Activated naive CD4-positive, alpha-beta T cell treated with anti-CD3 and anti-CD28 coated beads, Interleukin-2, amount 50 U/mL, for 72 hours (primary cell): ENCODE measurements at regions not wholly inside any gene's neighbourhood (a gene's known extent, or its start where the extent isn't known, plus 50 kb on each side); places are given as distances from the start of the nearest gene placed in this dataset.

ENCODE experiments used
- ATAC-seq, 2 donors: fragments of 150-1000 bp; cut with Tn5 transposase; 2 replicates each; pipeline ENCODE4 v1.10.0; 2021; ENCODE audit warnings: mild to moderate bottlenecking in 2 of 2, moderate library complexity in 2 of 2
- DNase-seq, 2 donors: peaks; one replicate each; pipeline ENCODE4 v3.0.0; 2021 to 2022; ENCODE audit warnings: low spot score in 2 of 2
- H3K27ac Mint-ChIP-seq, 2 donors: one replicate each; pipeline ENCODE4 v1.8.0; 2022; ENCODE audit warnings: mild to moderate bottlenecking in 2 of 2, mixed read lengths in 2 of 2
- H3K36me3 Mint-ChIP-seq, 2 donors: one replicate each; pipeline ENCODE4 v1.8.0; 2022; ENCODE audit warnings: mixed read lengths in 2 of 2
- H3K9me3 Mint-ChIP-seq, 2 donors: one replicate each; pipeline ENCODE4 v1.8.0; 2022; ENCODE audit warnings: mixed read lengths in 2 of 2

GRCh38 chr12:92601680-92602079, 101.1 kb upstream of the PLEKHG7 start:
- peaks cover 35 to 57% of the 10 kb centered on the region in 2 donors for H3K9me3 Mint-ChIP-seq
- no peak for ATAC-seq
- peak overlapping the region in 1 of 2 donors; percentile 64 for H3K27ac Mint-ChIP-seq
- no peak for DNase-seq
- H3K36me3 Mint-ChIP-seq: peaks cover 28 to 70% of the 10 kb centered on the region in 2 donors

- peaks cover 35 to 62% of the 10 kb centered on the region in 2 donors for H3K9me3 Mint-ChIP-seq
- no peak overlapping the region for H3K27ac Mint-ChIP-seq
- no peak for ATAC-seq
- H3K36me3 Mint-ChIP-seq: peaks cover 28 to 76% of the 10 kb centered on the region in 2 donors
- no peak for DNase-seq
Measured at GRCh38 chr12:92601176-92601575, 101.6 kb upstream of the PLEKHG7 start.

GRCh38 chr12:92600052-92600451, 102.7 kb upstream of the PLEKHG7 start:
- no peak for ATAC-seq
- H3K36me3 Mint-ChIP-seq: peaks cover 28 to 87% of the 10 kb centered on the region in 2 donors

GRCh38 chr12:92597997-92598396, 104.8 kb upstream of the PLEKHG7 start:
- Mint-ChIP-seq H3K36me3 (peaks cover 28 to 80% of the 10 kb centered on the region in 2 donors), H3K9me3 (peaks cover 40 to 58% of the 10 kb centered on the region in 2 donors), H3K27ac (peak overlapping the region in 1 of 2 donors; percentile 20)
- peak; percentile 57 to 58 for ATAC-seq
- DNase-seq: no peak

More at GRCh38 chr12:92600052-92600451, 102.7 kb upstream of the PLEKHG7 start:
- no peak for DNase-seq
- Mint-ChIP-seq H3K9me3 (peaks cover 40 to 69% of the 10 kb centered on the region in 2 donors), H3K27ac (peak overlapping the region in 1 of 2 donors; percentile 20)

GRCh38 chr12:92597118-92597517, 105.7 kb upstream of the PLEKHG7 start:
- H3K27ac Mint-ChIP-seq: peak overlapping the region; percentile 20 to 31
- DNase-seq: no peak
- H3K36me3 Mint-ChIP-seq: peaks cover 28 to 79% of the 10 kb centered on the region in 2 donors
- ATAC-seq: no peak
- peaks cover 34 to 51% of the 10 kb centered on the region in 2 donors for H3K9me3 Mint-ChIP-seq

- no peak for ATAC-seq
- Mint-ChIP-seq H3K9me3 (peaks cover 30 to 48% of the 10 kb centered on the region in 2 donors), H3K27ac (peak overlapping the region in 1 of 2 donors; percentile 20), H3K36me3 (peaks cover 23 to 79% of the 10 kb centered on the region in 2 donors)
- no peak for DNase-seq
Measured at GRCh38 chr12:92596383-92596782, 106.4 kb upstream of the PLEKHG7 start.

GRCh38 chr12:92595663-92596062, 107.1 kb upstream of the PLEKHG7 start:
- DNase-seq (no peak), ATAC-seq (no peak)
- Mint-ChIP-seq H3K9me3 (peaks cover 23 to 42% of the 10 kb centered on the region in 2 donors), H3K27ac (peak overlapping the region; percentile 21 to 90), H3K36me3 (peaks cover 20 to 77% of the 10 kb centered on the region in 2 donors)

- ATAC-seq (peak; percentile 97 to 99), DNase-seq (peak; percentile 54 to 84)
- Mint-ChIP-seq H3K36me3 (peaks cover 2 to 70% of the 10 kb centered on the region in 2 donors), H3K27ac (peak overlapping the region; percentile 92 to 93), H3K9me3 (peaks cover 11 to 37% of the 10 kb centered on the region in 2 donors)
Measured at GRCh38 chr12:92593734-92594402, 108.9 kb upstream of the PLEKHG7 start.

- H3K36me3 Mint-ChIP-seq: peaks cover 20 to 46% of the 10 kb centered on the region in 2 donors
- H3K27ac Mint-ChIP-seq: peak overlapping the region in 1 of 2 donors; percentile 7
- peaks cover 21 to 44% of the 10 kb centered on the region in 2 donors for H3K9me3 Mint-ChIP-seq
- ATAC-seq (no peak), DNase-seq (no peak)
Measured at GRCh38 chr12:92585115-92585727, 117.6 kb upstream of the PLEKHG7 start.

GRCh38 chr12:92583910-92584309, 118.9 kb upstream of the PLEKHG7 start:
- ATAC-seq (no peak), DNase-seq (no peak)
- H3K27ac Mint-ChIP-seq: no peak overlapping the region
- H3K36me3 Mint-ChIP-seq: peaks cover 20 to 37% of the 10 kb centered on the region in 2 donors
- H3K9me3 Mint-ChIP-seq: peaks cover 21 to 36% of the 10 kb centered on the region in 2 donors

GRCh38 chr12:92582893-92583292, 119.9 kb upstream of the PLEKHG7 start:
- DNase-seq (no peak), ATAC-seq (no peak)
- Mint-ChIP-seq H3K27ac (no peak overlapping the region), H3K36me3 (peaks cover 20 to 37% of the 10 kb centered on the region in 2 donors), H3K9me3 (peaks cover 21 to 36% of the 10 kb centered on the region in 2 donors)

- DNase-seq (no peak), ATAC-seq (no peak)
- no peak overlapping the region for H3K27ac Mint-ChIP-seq
- peaks cover 20 to 33% of the 10 kb centered on the region in 2 donors for H3K36me3 Mint-ChIP-seq
- peaks cover 17 to 31% of the 10 kb centered on the region in 2 donors for H3K9me3 Mint-ChIP-seq
Measured at GRCh38 chr12:92582475-92582874, 120.3 kb upstream of the PLEKHG7 start.

- H3K9me3 Mint-ChIP-seq: peaks cover 15 to 28% of the 10 kb centered on the region in 2 donors
- no peak overlapping the region for H3K27ac Mint-ChIP-seq
- ATAC-seq: no peak
- DNase-seq: no peak
- peaks cover 20 to 30% of the 10 kb centered on the region in 2 donors for H3K36me3 Mint-ChIP-seq
Measured at GRCh38 chr12:92581604-92582003, 121.2 kb upstream of the PLEKHG7 start.

GRCh38 chr12:92574911-92575570, 127.7 kb upstream of the PLEKHG7 start:
- Mint-ChIP-seq H3K36me3 (peaks cover 0 to 12% of the 10 kb centered on the region in 2 donors), H3K27ac (no peak overlapping the region), H3K9me3 (peaks cover 0 to 4% of the 10 kb centered on the region in 2 donors)
- ATAC-seq (no peak), DNase-seq (no peak)

GRCh38 chr12:92574051-92574783, 128.6 kb upstream of the PLEKHG7 start:
- no peak for DNase-seq
- H3K27ac Mint-ChIP-seq: peak overlapping the region; percentile 17 to 24
- peaks cover 0 to 4% of the 10 kb centered on the region in 2 donors for H3K9me3 Mint-ChIP-seq
- ATAC-seq: peak in 1 of 2 donors; percentile 32
- H3K36me3 Mint-ChIP-seq: peaks cover 0 to 12% of the 10 kb centered on the region in 2 donors

- no peak for ATAC-seq
- peaks cover 0 to 4% of the 10 kb centered on the region in 2 donors for H3K9me3 Mint-ChIP-seq
- peak overlapping the region in 1 of 2 donors; percentile 17 for H3K27ac Mint-ChIP-seq
- peaks cover 0 to 12% of the 10 kb centered on the region in 2 donors for H3K36me3 Mint-ChIP-seq
- DNase-seq: no peak
Measured at GRCh38 chr12:92573104-92573503, 129.7 kb upstream of the PLEKHG7 start.
